ENCODE measurements at regions not wholly inside any gene's neighbourhood (a gene's known extent, or its start where the extent isn't known, plus 50 kb on each side); places are given as distances from the start of the nearest gene placed in this dataset.
"Not testable (repeated sequence)": the region's sequence is repeated elsewhere in the genome, so short reads cannot be mapped to it uniquely, and the experiment has no call there.

DNA sequence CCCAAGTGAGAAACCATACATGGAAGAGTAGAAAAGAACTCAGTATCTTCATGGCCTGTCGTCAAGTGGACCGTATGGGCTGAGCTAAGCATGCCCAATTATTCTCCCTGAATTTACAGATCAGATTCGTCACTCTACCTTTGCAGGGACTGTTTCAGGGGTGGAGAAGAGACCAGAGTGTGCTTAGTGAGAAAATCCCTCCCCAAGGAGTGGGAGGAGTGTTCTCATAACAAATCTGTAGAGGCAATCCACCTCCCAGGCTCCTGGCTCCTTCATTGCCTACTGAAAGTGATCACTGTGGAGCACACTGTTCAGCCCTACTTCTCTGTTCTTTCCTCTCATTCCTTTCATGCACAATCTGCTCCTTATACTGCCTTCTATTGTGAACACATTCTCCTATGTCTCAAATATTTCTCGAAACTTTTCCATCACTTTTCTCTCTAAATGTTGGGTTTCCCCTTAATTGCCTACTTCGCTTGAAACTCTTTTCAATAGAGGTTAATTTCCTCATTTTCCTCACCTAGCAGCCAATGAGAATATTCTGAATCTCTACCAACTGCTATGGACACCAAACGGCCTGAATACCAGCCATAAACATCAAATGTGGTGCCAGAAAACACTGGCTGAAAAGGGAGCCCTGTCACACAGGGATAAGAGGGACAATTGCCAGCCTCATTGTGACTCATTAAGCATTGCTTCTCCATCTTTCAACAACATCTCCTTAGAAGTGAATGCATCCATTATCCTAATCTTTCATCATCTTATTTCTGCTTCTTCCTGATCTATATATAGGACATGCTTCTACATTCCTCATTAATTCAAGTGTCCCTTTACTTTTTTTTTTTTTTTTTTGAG is 398.3 kb downstream of the UTRN start:
- DNase-seq (ENCODE audit: low spot score), result no peak

DNA sequence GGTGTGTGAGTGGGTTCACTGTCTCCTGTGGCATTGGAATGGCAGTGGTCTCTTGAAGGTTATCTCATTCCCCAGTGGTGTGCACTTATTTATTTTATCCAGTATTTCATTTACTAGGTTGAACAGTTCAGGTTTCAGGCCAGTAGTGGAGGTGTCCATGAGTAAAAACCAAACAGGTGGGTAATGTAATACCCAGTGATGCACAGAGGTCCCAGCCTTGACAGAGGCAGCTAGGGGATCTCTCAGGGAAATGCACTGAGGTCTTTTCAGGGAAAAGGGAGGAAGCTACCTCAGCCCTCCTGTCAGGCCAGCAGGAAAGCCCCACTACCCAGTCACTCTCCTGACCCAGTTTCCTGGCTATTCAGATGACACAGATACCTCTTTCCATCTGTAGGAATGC is 403.6 kb downstream of the UTRN start:
- in situ Hi-C loops (cut with HindIII; ENCODE audit: low sequenced_read_pairs), result no loop called here
- no peak for DNase-seq (ENCODE audit: low spot score)

More for the DNA sequence above, 398.3 kb downstream of the UTRN start:
- in situ Hi-C loops (cut with HindIII; ENCODE audit: low sequenced_read_pairs), result no loop called here

DNA sequence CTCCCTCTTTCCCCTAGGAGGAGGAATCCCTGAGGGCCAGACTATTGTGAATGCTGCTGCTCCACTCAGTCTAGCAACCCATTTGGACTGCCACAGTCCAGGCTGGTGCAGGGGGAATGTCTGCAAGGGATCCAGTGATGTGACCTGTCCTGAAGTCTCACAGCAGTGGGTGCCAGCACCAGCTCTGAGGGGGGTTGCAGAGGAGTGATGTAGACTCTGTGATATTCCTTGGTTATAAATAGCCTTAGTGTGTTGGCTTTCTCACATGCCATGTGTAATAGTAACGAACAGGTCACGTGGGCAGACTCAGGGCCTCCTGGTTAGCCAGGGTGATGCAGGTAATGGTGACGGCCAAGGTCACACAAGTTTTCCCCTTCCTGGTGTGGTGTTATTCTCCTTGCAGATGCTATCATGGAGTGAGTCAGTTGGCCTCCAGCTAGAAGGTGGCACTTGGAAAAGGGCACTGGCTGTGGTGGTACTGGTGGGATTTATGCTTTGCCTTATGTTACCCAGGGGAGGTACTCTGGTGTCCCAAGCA is 404.4 kb downstream of the UTRN start:
- in situ Hi-C loops (cut with HindIII; ENCODE audit: low sequenced_read_pairs), result no loop called here

DNA sequence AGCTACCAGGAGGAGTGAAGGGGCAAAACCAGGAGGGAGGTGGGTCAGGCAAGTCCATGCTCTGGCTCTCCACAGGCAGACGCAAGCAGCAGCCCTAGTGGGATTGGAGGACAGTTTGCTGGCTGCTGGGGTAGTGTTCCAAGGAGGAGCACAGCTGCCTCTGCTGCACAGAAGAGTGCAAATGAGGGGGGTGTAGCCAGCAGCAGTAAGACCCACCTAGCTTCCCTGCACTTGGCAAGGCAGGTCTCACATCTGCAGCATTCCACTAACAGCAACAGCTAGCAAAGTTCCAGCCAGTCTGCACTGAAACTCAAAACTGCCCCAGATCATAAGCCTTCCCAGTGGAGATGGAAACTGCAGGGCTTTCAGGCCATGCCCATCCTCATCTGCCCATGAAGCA is 405.0 kb downstream of the UTRN start:
- in situ Hi-C loops (cut with HindIII; ENCODE audit: low sequenced_read_pairs), result no loop called here

More for the DNA sequence above, 404.4 kb downstream of the UTRN start:
- no peak for DNase-seq (ENCODE audit: low spot score)

DNA sequence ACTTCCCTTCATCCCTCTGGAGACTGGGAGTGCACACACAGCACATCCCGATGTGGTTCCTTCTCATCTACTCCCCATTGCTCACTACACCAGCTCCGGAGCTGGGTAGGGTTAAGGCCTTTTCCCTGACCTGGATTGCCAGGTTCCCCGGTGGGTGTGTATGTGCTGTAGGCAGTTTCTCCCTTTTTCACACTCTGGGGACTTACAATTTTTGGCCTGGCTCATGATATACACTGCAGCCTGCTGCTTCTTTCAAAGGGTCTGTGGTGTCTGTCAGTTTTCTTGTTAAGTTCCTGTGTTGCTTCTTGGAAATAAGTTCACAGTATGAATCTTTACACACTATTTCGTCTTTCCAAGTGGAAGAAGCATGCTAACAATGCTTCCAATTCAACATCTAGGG is 405.5 kb downstream of the UTRN start:
- no peak for DNase-seq (ENCODE audit: low spot score)
- in situ Hi-C loops (cut with HindIII; ENCODE audit: low sequenced_read_pairs), result no loop called here

More for the DNA sequence above, 405.0 kb downstream of the UTRN start:
- no peak for DNase-seq (ENCODE audit: low spot score)

DNA sequence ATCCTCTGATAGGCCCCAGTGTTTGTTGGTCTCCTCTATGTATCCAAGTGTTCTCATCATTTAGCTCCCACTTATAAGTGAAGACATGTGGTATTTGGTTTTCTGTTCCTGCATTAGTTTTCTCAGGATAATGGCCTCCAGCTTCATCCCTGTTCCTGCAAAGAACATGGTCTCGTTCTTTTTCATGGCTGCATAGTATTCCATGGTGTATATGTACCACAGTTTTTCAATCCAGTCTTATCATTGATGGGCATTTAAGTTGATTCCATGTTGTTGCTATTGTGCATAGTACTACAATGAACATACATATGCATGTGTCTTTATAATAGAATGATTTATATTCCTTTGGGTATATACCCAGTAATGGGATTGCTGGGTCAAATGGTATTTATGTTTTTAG is 406.9 kb downstream of the UTRN start:
- DNase-seq (ENCODE audit: low spot score); in situ Hi-C loops (cut with HindIII; ENCODE audit: low sequenced_read_pairs): not testable (repeated sequence)

DNA sequence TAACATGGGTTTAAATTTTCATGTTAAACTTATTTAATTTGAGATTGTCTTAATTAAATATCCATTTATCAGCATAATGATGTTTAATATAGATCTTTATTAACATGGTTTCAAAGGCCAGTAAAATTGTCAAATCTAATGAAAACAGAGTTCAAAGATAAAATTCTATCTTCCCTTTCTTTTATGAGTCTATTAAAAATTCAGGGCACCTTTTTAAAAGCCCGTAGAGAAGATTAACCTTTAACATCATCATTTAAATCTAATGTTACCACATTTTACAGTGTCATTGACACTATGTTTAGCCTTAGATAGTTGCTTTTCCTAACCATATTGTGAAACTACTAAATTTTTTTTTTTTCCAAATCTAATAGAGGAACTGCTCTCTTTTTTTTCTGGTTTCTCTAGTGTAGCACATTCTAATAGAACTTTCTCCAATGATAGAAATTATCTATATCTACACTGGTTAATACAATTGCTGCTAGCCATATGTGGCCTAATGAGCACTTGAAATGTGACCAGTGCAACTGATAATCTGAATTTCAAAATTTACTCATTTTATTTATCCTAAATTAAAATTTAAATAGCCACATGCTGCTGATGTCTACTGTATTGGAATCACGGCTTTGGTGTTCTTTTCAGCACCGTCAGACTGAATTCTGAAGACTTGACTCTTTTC is 410.9 kb downstream of the UTRN start:
- in situ Hi-C loops (cut with HindIII; ENCODE audit: low sequenced_read_pairs), result no loop called here
- DNase-seq (ENCODE audit: low spot score), result no peak

DNA sequence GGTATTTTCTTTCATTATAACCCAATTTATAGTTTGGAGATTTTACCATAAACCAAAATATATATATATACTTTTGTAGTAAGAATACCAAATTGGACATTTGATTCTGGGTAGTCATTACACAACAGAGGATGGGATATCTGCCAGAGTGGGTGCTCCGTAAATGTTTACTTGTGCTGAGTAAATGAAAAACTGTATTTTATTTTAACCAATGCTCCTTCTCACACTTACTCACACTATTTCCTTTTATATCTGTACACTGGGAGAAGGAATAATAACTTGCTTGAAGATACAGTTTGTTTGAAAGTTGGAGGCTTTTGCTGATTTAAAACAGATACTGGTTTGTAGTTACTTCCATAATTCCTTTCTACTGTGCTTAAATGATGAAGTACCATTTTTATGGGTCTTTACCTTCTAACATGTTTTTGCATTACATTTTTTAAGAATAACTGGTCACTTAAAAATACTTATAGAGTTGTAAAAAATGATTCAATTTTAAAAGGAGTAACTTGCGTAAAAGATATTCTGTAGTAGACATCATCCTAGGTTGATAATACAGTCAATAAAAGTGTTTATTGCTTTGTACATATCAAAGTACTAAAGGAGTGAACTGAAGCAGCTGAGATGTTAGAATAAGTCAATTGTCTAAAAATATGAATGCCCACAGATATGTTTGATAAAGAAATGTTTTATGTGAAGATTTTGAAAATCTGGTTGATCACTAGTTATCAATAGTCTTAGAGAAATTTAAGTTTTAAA is 411.7 kb downstream of the UTRN start:
- in situ Hi-C loops (cut with HindIII; ENCODE audit: low sequenced_read_pairs), result no loop called here
- DNase-seq (ENCODE audit: low spot score), result no peak

DNA sequence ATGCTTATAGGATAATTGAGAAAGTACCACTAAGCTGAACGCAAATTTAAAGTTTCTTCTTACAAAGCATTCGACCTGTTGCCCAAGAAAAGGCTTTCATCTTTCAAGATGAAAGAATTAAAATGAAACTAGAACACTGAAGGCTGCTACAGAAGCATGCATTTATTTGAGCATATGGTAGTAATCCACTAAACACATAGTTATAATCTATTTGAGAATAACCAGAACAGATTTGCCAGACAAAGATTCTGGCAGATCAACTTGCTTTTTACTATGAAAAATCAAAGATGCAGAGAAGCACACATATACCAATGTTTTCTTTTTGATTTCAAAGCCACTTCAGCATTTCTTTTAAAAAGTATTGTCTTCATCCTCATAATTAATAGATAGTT is 412.2 kb downstream of the UTRN start:
- no peak for DNase-seq (ENCODE audit: low spot score)
- in situ Hi-C loops (cut with HindIII; ENCODE audit: low sequenced_read_pairs), result no loop called here

DNA sequence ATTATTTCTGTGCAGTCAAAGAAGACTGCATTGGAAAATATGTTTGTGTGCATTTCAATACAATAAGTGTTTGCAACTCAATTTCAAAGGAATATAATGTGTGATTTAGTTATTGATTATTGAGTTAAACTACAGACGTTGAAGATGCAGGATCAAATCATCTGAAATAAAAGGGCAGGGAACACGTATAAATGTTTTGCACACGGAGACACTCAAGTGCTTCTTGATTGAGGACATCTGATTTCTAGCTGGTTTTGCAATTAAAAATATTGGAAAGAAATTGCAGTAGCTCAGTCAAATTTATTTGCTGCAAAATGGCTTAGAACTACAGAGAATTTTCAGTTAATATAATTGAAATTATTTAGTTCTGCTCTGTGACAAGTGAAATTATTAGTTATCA is 412.7 kb downstream of the UTRN start:
- in situ Hi-C loops (cut with HindIII; ENCODE audit: low sequenced_read_pairs), result no loop called here
- no peak for DNase-seq (ENCODE audit: low spot score)

DNA sequence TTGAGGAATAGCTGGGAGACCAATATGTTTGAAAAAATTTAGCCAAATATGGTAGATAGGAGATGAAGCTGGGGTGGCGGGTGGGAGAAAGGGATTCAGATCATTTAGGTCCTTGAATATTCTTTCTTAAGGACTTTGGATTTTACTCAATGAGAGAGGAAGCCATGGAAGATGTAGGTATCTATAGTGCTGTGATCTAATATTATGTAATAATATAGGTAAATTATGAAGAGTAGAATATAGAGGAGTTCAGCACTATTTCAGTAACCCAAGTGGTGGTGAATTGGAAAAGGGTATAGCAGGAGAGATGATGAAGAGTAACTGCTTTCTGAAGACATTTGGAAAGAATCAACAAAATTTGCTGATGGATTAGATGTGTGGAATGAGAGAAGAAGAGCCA is 417.6 kb downstream of the UTRN start:
- in situ Hi-C loops (cut with HindIII; ENCODE audit: low sequenced_read_pairs), result no loop called here
- no peak for DNase-seq (ENCODE audit: low spot score)

DNA sequence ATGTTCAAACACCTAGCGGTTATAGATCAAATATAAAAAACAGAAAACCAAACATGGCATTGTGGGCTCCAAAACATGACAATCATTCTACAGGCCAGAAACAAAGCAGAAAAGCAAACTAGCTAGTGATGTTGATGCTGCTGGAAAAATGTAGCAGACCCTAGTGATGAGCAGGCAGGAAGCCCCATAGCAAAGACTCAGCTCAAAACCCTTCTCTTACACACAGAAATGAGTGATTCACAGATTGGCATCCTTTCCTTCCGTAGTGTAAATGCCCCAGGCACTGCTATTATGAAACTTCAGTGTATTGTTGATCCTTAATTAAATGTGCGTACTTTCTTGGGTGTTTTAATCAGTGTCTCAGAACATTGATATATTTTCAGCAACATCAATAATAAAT is 425.1 kb downstream of the UTRN start:
- in situ Hi-C loops (cut with HindIII; ENCODE audit: low sequenced_read_pairs), result no loop called here
- DNase-seq (ENCODE audit: low spot score), result no peak

DNA sequence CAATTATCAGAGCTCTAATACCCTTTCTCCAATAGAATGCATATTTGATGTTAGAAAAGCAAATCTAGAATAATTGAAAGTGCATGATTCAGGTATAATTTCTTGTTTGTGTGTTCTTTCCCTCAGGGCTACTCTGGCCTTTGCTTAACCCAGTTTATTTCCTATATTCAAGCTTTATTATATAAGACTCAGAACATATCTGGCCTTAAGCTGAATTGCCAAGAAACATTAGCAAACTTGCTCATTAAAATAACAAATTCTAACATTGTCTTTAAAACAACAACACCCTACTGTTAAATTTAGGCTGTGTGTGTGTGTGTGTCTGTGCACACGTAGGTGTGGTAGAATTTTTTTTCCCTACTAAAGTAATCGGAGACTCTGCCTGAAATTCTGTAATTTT is 426.5 kb downstream of the UTRN start:
- in situ Hi-C loops (cut with HindIII; ENCODE audit: low sequenced_read_pairs), result no loop called here
- DNase-seq (ENCODE audit: low spot score), result no peak

DNA sequence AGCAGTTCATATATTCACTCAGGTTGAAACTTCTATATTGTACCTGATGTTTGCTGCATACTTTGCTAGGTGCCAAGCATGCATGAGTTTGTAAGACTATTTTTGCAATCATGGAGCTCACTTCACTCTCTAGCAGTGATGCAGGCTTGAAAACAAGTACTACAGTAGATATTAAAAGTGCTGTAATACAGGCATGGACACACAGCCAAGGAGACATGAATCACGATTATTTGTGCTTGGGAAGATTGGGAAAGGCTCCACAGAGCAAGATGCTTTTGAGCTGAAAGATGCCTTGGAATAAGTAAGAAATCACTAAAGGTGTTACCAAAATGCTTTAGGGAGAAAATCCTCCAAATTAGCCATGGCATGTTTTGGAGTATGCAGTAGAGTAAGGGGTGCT is 427.4 kb downstream of the UTRN start:
- in situ Hi-C loops (cut with HindIII; ENCODE audit: low sequenced_read_pairs), result no loop called here
- no peak for DNase-seq (ENCODE audit: low spot score)

DNA sequence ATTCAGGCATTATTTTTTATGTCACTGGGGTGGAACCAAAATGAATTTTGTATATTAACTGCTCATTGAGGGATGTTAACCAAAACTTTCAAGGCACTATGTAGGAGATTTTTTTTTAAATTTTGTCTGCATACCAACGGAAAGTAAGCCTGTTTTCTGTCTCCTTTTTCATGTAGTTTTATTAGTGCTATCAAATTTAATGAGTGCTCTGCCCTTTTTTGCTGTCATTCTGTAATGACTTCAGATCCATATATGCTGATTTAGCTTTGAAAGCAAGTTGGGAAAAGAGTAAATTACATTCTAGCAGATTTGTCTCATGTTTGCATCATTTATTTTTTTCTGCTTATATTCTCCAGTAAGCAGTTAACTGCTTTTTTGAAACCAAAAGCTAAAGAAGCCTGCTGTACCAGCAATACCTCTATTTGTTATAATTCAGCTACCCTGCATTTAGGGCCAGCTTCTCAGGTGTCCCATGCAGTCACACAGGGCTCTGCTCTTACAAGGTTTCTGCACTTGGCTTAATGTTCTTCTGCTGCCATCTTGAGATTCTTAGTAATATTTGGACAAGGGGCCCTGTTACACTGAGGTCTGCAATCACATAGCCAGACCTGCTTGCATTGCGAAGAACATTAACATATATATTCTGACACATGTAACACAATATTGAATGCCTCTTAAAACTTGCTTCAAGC is 429.0 kb downstream of the UTRN start:
- no peak for DNase-seq (ENCODE audit: low spot score)
- in situ Hi-C loops (cut with HindIII; ENCODE audit: low sequenced_read_pairs), result no loop called here

DNA sequence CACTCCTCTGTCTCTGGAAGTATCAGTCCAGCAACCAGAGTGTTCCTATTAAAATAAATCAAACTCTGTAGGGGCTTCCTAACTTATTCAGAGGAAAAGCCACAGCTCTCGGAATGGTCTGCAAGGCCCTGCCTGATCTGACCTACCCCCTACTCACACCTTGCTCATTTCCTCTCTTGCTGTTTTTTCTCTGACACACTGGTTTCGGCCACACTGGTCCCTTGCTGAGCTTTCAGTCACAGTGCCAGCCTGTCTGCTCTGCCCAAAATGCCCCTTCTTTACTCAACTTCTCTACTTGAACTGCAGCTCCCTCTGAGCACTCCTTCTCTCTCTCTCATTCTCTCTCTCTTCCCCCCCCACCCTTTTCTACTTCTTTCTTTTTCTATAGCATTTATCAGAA is 430.2 kb downstream of the UTRN start:
- in situ Hi-C loops (cut with HindIII; ENCODE audit: low sequenced_read_pairs), result no loop called here
- no peak for DNase-seq (ENCODE audit: low spot score)

DNA sequence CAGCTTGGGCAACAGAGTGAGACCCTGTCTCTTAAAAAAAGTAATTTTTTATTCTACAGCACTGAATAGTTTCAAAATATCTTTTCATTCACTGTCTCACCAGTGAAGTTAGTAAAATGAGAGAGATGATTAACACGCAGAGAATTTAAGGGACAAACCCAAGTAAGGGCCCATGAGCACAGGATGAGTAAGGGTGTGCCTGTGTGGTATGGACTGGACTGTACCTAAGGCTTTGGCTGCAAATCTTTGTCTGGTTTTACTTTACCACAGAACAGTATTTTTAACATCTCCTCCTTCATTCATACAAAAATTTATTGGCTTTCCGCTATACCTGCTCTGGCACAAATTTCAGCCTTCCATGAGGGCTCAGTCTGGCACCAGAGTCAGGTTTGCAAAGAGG is 433.3 kb downstream of the UTRN start:
- in situ Hi-C loops (cut with HindIII; ENCODE audit: low sequenced_read_pairs), result no loop called here
- DNase-seq (ENCODE audit: low spot score), result no peak

DNA sequence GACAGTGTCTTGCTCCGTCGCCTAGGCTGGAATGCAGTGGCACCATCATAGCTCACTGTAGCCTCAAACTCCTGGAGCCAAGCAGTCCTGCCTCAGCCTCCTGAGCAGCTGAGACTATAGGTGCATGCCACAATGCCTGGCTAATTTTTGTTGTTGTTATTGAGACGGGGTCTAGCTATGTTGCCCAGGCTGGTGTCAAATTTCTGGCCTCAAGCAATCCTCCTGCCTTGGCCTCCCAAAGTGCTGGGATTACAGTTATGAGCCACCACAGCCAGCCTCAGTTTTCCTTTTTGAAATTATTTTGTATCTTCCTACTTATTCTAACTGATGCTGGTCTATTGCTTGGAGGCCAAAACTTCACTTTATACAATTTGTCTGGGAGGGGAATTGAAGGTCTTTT is 436.1 kb downstream of the UTRN start:
- in situ Hi-C loops (cut with HindIII; ENCODE audit: low sequenced_read_pairs), result no loop called here
- no peak for DNase-seq (ENCODE audit: low spot score)

DNA sequence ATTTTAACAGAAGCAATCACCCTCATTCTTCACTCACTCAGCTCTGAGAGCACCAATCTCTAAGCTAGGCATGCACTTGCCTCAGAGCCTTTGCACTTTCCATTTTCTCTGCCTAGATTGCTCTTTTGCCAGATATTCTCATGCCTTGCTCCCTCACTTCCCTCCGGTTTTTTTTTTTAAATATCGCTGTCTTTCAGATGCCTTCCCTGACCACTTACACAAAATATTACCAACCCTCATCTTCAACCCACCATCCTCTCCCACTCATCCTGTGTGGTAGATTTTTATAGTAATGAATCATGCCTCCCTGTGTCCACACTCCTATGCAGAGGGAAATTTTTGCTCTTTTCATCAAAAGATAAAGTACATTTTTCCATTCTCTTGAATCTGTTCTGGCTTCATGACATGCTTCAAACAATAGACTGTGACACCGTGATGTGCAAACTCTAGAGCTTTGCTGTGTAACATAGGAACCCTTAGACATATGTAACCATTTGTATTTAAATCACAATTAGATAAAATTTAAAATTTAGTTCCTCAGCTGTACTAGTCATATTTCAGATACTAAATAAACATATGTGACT is 437.1 kb downstream of the UTRN start:
- DNase-seq (ENCODE audit: low spot score), result no peak
- in situ Hi-C loops (cut with HindIII; ENCODE audit: low sequenced_read_pairs), result no loop called here
